NB4 (cell line): ENCODE measurements at regions not wholly inside any gene's neighbourhood (a gene's known extent, or its start where the extent isn't known, plus 50 kb on each side); places are given as distances from the start of the nearest gene placed in this dataset.

Experiments used
- MYC ChIP-seq: IDR thresholded peaks from 2 replicates; pipeline ENCODE4 v1.6.1; 2011; ENCODE audit warnings: low read depth, low read length
- POLR2A ChIP-seq: IDR thresholded peaks from 2 replicates; pipeline ENCODE4 v1.6.1; 2011; ENCODE audit warnings: mild to moderate bottlenecking; ENCODE audit not compliant: insufficient read length; ENCODE audit errors: extremely low read depth
- TF ChIP-seq, protein P1 (sequence below): IDR thresholded peaks from one replicate; pipeline ENCODE4 v1.5.1; 2012; ENCODE audit warnings: low read depth, low read length

DNA sequence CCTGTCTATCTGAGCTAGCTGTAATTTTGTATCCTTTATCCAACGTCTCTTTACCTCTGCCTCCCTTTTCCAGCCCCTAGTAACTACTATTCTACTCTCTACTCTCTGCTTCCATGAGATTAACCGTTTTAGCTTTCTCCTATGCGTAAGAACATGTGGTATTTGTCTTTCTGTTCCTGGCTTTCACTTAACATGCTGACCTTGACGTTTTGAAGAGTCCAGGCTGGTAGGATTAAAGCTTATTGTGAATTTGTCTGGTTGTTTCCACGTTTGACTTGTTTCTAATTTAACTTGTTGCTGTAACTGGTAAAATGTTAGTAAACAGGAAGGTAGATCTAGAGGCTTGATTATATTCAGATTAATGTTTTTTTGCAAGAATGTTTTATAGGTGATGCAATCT lies 385.3 kb downstream of the PSAT1 start:
- TF ChIP-seq POLR2A (no peak), MYC (no peak)
- TF ChIP-seq, protein P1, sequence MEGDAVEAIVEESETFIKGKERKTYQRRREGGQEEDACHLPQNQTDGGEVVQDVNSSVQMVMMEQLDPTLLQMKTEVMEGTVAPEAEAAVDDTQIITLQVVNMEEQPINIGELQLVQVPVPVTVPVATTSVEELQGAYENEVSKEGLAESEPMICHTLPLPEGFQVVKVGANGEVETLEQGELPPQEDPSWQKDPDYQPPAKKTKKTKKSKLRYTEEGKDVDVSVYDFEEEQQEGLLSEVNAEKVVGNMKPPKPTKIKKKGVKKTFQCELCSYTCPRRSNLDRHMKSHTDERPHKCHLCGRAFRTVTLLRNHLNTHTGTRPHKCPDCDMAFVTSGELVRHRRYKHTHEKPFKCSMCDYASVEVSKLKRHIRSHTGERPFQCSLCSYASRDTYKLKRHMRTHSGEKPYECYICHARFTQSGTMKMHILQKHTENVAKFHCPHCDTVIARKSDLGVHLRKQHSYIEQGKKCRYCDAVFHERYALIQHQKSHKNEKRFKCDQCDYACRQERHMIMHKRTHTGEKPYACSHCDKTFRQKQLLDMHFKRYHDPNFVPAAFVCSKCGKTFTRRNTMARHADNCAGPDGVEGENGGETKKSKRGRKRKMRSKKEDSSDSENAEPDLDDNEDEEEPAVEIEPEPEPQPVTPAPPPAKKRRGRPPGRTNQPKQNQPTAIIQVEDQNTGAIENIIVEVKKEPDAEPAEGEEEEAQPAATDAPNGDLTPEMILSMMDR = no peak
